ENCODE measurements at regions not wholly inside any gene's neighbourhood (a gene's known extent, or its start where the extent isn't known, plus 50 kb on each side); places are given as distances from the start of the nearest gene placed in this dataset.

GRCh38 chr5:138695781-138696180, 57.4 kb upstream of the CTNNA1 start:
- Histone ChIP-seq H3K79me2 (ENCODE audit: control insufficient read depth, insufficient read depth, low read length) (no peaks in the 10 kb centered on the region), H3K9ac (ENCODE audit: control insufficient read depth, extremely low read depth, insufficient read depth, low read length) (no peak overlapping the region), H4K20me1 (ENCODE audit: control insufficient read depth, extremely low read depth, insufficient read depth, low read length) (no peaks in the 10 kb centered on the region), H3K9me3 (ENCODE audit: control insufficient read depth, low read depth, low read length) (no peaks in the 10 kb centered on the region), H3K9me1 (ENCODE audit: control insufficient read depth, extremely low read depth, insufficient read depth, low read length) (no peaks in the 10 kb centered on the region), H3K27me3 (ENCODE audit: control insufficient read depth, extremely low read depth, insufficient read depth, low read length) (no peaks in the 10 kb centered on the region), H3K27ac (ENCODE audit: control insufficient read depth, insufficient read depth, low read length) (no peak overlapping the region), H3K4me3 (ENCODE audit: control insufficient read depth in 2 of 3, extremely low read depth in 1 of 3, insufficient read depth in 2 of 3, low read depth in 1 of 3, low read length in 3 of 3) (no peak overlapping the region), H3K4me2 (ENCODE audit: control insufficient read depth, extremely low read depth, insufficient read depth, low read depth, low read length) (no peak overlapping the region), H3K4me1 (ENCODE audit: control insufficient read depth, extremely low read depth, insufficient read depth, low read length) (peaks cover 24% of the 10 kb centered on the region), H2AFZ (ENCODE audit: control insufficient read depth, low read length) (no peak overlapping the region), H3K36me3 (ENCODE audit: control insufficient read depth in 2 of 2, extremely low read depth in 1 of 2, insufficient read depth in 2 of 2, low read length in 2 of 2) (no peaks in the 10 kb centered on the region)
- dilution Hi-C loops (cut with MboI; ENCODE audit: extremely low pct_ligation_motif_present, low sequenced_read_pairs): no loop called here
- no peak for DNase-seq (ENCODE audit: low read depth, low spot score)
- no peak for FAIRE-seq
- TF ChIP-seq CTCF (optimal IDR thresholded peaks at IDR 0.05 in 1 of 3, IDR thresholded peaks at IDR 0.05 in 1 of 3, conservative IDR thresholded peaks at IDR 0.05 in 1 of 3; ENCODE audit: extremely low read depth in 1 of 3, insufficient read depth in 2 of 3, low read length in 3 of 3): no peak
- TF ChIP-seq EZH2 (IDR thresholded peaks at IDR 0.05; ENCODE audit: low read length): no peak

GRCh38 chr5:138694146-138694545, 59.1 kb upstream of the CTNNA1 start:
- FAIRE-seq (no peak), DNase-seq (ENCODE audit: low read depth, low spot score) (no peak)
- TF ChIP-seq CTCF (optimal IDR thresholded peaks at IDR 0.05 in 1 of 3, IDR thresholded peaks at IDR 0.05 in 1 of 3, conservative IDR thresholded peaks at IDR 0.05 in 1 of 3; ENCODE audit: extremely low read depth in 1 of 3, insufficient read depth in 2 of 3, low read length in 3 of 3) (no peak), EZH2 (IDR thresholded peaks at IDR 0.05; ENCODE audit: low read length) (no peak)
- Histone ChIP-seq H3K9ac (ENCODE audit: control insufficient read depth, extremely low read depth, insufficient read depth, low read length) (no peak overlapping the region), H3K79me2 (ENCODE audit: control insufficient read depth, insufficient read depth, low read length) (no peaks in the 10 kb centered on the region), H3K4me2 (ENCODE audit: control insufficient read depth, extremely low read depth, insufficient read depth, low read depth, low read length) (no peak overlapping the region), H3K27me3 (ENCODE audit: control insufficient read depth, extremely low read depth, insufficient read depth, low read length) (no peaks in the 10 kb centered on the region), H3K9me3 (ENCODE audit: control insufficient read depth, low read depth, low read length) (no peaks in the 10 kb centered on the region), H3K9me1 (ENCODE audit: control insufficient read depth, extremely low read depth, insufficient read depth, low read length) (no peaks in the 10 kb centered on the region), H3K36me3 (ENCODE audit: control insufficient read depth in 2 of 2, extremely low read depth in 1 of 2, insufficient read depth in 2 of 2, low read length in 2 of 2) (no peaks in the 10 kb centered on the region), H3K4me1 (ENCODE audit: control insufficient read depth, extremely low read depth, insufficient read depth, low read length) (peaks cover 24% of the 10 kb centered on the region), H2AFZ (ENCODE audit: control insufficient read depth, low read length) (no peak overlapping the region), H4K20me1 (ENCODE audit: control insufficient read depth, extremely low read depth, insufficient read depth, low read length) (no peaks in the 10 kb centered on the region), H3K4me3 (ENCODE audit: control insufficient read depth in 2 of 3, extremely low read depth in 1 of 3, insufficient read depth in 2 of 3, low read depth in 1 of 3, low read length in 3 of 3) (no peak overlapping the region), H3K27ac (ENCODE audit: control insufficient read depth, insufficient read depth, low read length) (no peak overlapping the region)
- dilution Hi-C loops (cut with MboI; ENCODE audit: extremely low pct_ligation_motif_present, low sequenced_read_pairs): no loop called here
